ENCODE measurements at regions not wholly inside any gene's neighbourhood (a gene's known extent, or its start where the extent isn't known, plus 50 kb on each side); places are given as distances from the start of the nearest gene placed in this dataset.

- TF ChIP-seq POLR2A (IDR thresholded peaks at IDR 0.05) (no peak), CTCF (IDR thresholded peaks at IDR 0.05) (no peak)
Measured at GRCh38 chr6:88380083-88380482, 213.9 kb upstream of the CNR1 start.

All from Peyer's patch (tissue), 4 donors.